GM21381 (cell line): ENCODE measurements at regions not wholly inside any gene's neighbourhood (a gene's known extent, or its start where the extent isn't known, plus 50 kb on each side); places are given as distances from the start of the nearest gene placed in this dataset.

Experiments
- ATAC-seq: cut with Tn5 transposase; IDR thresholded peaks from one replicate; pipeline ENCODE4 v1.9.1; 2021; ENCODE audit warnings: mild to moderate bottlenecking, moderate library complexity; ENCODE audit not compliant: unreplicated experiment

DNA sequence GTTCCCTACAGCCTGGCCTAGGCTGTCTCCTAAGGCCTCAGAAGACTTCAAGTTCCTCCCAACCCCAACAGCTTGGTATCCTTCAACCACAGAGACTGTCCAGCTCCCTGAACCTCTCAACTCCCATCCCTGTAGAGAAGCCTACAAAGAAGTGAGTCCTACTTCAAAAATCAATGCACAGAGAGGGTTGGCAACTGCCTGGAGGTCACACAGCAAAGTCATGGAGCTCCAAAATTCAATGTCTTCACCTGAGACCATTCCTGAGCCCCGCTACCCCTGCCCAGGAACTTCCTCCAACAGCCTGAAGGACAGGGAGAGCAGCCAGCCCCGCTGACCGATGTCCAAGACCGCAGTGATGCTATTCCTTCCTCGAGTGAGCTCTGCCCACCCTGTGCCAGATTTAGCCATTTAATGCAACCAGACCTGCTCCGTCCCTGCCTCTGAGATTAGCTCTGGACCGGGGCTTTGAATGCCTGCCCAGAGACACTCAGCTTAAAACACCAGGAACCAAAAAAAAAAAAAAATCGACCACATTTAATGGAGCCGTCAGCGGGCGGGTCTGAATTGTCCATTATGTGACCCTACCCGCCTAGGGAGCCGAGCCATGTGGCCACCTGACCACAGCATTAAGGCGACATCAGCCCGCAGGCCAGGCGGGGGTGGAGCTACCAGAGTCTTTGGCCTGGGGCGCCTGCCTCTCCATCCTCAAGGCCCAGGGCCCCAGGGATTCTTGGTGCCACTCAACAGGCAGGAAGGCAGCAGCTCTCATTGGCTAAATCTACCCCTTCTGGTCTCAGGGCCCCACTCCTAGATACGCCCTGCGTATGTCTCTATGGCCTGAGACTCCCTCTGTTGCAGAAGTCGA lies 148.6 kb downstream of the SYF2 start:
- ATAC-seq = no peak

DNA sequence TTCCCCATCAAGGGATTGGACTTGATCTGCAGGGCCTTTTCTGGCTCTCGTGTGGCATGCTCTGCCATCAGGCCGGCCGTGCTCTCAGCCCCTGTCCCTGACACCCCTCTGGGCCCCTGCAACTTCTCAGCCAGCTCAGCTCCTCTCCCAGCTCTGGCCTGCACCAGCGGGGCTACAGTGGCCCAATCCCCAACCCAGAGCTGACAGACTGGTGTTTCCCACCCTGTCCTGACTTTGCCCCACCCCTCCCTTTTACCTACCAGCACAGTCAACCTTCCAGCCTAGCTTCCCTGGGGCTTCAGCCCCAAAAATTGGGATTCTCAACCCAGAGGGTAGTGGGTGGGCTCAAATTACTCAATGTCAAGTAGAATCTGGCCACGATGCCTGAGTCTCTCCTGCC lies 149.3 kb downstream of the SYF2 start:
- ATAC-seq = no peak

- no peak for ATAC-seq
These were observed 149.9 kb downstream of the SYF2 start for GRCh38 chr1:25082216-25082899.

GRCh38 chr1:25081496-25081895 lies 150.8 kb downstream of the SYF2 start:
- ATAC-seq = no peak

GRCh38 chr1:25080294-25081209 lies 150.5 kb upstream of the RUNX3 start:
- no peak for ATAC-seq

- no peak for ATAC-seq
These were observed 149.0 kb upstream of the RUNX3 start for GRCh38 chr1:25079048-25079447.

GRCh38 chr1:25074351-25075227 lies 144.5 kb upstream of the RUNX3 start:
- ATAC-seq = no peak

GRCh38 chr1:25073640-25074270 lies 143.7 kb upstream of the RUNX3 start:
- ATAC-seq = no peak

GRCh38 chr1:25072461-25072860 lies 142.4 kb upstream of the RUNX3 start:
- ATAC-seq = no peak

GRCh38 chr1:25068829-25069228 lies 138.8 kb upstream of the RUNX3 start:
- no peak for ATAC-seq

GRCh38 chr1:25068316-25068715 lies 138.2 kb upstream of the RUNX3 start:
- ATAC-seq = no peak

DNA sequence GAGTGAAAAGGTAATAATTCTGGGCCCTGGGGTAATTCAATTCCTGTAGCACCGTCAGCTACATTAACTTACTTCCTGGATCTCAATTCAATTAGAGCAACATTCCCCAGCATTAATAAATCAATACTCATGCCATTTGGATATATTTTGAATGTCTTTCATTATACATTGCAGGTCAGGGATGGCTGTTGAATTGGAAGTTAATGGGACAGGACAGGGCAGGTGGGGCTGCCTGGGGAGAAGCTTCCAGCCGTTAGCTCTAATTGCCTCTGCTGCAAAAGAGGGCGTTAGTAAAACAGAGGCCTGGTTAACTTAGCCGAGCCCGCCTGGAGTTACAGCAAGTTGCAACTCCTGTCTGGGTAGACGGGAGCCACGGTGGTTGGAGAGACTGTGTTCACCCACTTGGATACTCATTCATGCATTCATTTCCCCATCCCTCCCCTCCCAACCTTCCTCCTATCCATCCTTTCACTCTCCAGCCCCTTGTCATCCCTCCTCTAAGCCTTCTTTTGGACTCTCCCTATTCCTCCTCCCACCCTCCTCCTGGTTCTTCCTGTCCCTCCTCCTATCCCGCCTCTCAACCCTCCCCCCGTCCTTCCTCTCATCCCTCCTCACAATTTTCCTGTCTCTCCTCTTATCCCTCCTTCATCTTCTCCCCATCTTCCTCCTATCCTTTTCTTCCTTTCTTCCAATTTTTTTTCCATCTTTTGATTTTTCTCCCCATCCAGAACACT lies 137.6 kb upstream of the RUNX3 start:
- no peak for ATAC-seq

- no peak for ATAC-seq
These were observed 136.8 kb upstream of the RUNX3 start for GRCh38 chr1:25066731-25067517.

GRCh38 chr1:25066256-25066655 lies 136.2 kb upstream of the RUNX3 start:
- no peak for ATAC-seq

DNA sequence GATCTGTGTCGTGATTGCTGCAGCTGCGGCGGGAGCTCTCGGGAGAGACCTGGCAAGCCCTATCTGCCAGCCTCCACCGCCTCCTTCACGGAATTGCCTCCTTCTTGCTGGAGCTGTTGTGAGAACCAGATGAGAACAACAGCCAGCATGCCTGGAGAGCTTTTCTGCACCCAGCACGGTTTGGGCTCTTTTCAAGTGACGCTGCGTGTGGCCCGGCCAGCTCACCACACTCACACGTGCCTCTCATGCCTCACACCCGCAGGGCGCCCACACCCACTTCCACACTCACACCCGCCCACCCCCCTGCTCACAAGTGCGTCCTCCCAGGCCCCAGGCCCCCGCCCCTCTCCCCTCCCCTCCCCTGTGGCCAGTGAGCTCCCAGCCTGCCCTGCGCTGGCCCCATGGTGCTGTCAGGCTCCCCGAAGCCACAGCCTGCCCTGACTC lies 135.7 kb upstream of the RUNX3 start:
- ATAC-seq = no peak

GRCh38 chr1:25065321-25065721 lies 135.2 kb upstream of the RUNX3 start:
- ATAC-seq = no peak

GRCh38 chr1:25064465-25065240 lies 134.6 kb upstream of the RUNX3 start:
- ATAC-seq = no peak
